ENCODE measurements at regions not wholly inside any gene's neighbourhood (a gene's known extent, or its start where the extent isn't known, plus 50 kb on each side); places are given as distances from the start of the nearest gene placed in this dataset.

- TF ChIP-seq EZH2 (IDR thresholded peaks at IDR 0.05; ENCODE audit: insufficient read depth, low read length) (no peak), CTCF (IDR thresholded peaks at IDR 0.05; ENCODE audit: insufficient read depth, low read depth, low read length) (no peak)
Measured at GRCh38 chr7:33701927-33702326, 203.4 kb upstream of the BMPER start.
